ENCODE measurements at regions not wholly inside any gene's neighbourhood (a gene's known extent, or its start where the extent isn't known, plus 50 kb on each side); places are given as distances from the start of the nearest gene placed in this dataset.
"Not testable (repeated sequence)": the region's sequence is repeated elsewhere in the genome, so short reads cannot be mapped to it uniquely, and the experiment has no call there.

DNA sequence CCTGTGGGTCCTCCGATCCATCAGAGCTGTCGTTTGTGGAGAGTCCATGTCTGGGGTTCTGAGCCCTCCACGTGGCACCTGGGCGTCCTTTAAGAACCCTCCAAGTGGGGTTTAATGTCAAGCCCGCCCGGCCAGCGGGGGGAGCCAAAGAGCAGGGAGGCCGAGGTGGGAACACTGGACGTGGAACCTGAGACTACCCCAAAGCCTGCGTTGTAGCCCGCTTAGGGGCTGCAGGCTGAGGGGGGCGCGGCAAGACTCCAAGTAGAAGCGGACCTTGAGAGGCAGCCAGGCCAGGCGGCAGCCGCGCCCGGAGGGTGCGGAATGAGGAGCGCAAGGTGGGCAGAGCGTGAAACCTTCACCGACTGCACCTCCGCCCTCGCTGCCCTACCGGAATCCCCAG lies 126.2 kb upstream of the ATP10A start:
- TF ChIP-seq JUND (IDR thresholded peaks at IDR 0.05; ENCODE audit: low read depth): no peak
- in situ Hi-C loops (cut with HindIII; ENCODE audit: low pct_unique_long_range_greater_than_20kb, low sequenced_read_pairs): no loop called here
- peak in 1 of 2 experiments; percentile 28 for DNase-seq (ENCODE audit: low read depth in 1 of 2, low spot score in 1 of 2)

DNA sequence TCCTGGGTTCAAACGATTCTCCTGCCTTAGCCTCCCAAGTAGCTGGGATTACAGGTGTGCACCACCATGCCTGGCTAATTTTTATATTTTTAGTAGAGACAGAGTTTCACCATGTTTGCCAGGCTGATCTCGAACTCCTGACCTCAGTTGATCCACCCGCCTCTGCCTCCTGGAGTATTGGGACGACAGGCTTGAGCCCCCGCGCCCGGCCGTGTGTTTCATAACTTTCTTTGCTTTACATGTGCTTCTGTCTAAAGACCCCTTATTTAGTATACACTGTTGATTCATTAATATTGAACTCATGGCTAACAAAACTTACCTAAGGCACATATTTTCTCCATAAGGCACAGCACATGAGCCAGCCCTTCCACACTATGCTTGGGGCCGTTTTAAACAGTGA lies 125.6 kb upstream of the ATP10A start:
- DNase-seq (ENCODE audit: low read depth in 1 of 2, low spot score in 1 of 2); in situ Hi-C loops (cut with HindIII; ENCODE audit: low pct_unique_long_range_greater_than_20kb, low sequenced_read_pairs): not testable (repeated sequence)

DNA sequence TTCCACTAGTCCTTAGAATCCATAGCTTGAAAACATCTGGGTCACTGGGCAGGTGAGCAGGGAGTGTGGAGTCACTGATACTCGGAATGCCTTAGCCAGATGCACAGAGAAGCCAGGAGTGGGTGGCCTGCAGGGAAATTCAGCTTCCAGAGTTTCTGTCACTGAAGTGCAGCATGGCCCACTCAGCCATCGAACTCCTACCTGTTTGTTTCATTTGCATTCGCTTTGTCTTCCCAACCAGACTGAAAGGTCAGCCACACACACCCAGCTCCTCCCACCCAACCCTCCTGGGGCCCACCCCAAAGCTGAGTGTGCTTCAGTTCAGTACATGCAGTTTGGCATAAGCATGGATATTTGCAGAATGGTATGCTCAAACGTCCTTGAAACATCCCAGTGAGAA lies 124.5 kb upstream of the ATP10A start:
- TF ChIP-seq JUND (IDR thresholded peaks at IDR 0.05; ENCODE audit: low read depth): no peak
- in situ Hi-C loops (cut with HindIII; ENCODE audit: low pct_unique_long_range_greater_than_20kb, low sequenced_read_pairs): no loop called here
- DNase-seq (ENCODE audit: low read depth in 1 of 2, low spot score in 1 of 2): no peak

DNA sequence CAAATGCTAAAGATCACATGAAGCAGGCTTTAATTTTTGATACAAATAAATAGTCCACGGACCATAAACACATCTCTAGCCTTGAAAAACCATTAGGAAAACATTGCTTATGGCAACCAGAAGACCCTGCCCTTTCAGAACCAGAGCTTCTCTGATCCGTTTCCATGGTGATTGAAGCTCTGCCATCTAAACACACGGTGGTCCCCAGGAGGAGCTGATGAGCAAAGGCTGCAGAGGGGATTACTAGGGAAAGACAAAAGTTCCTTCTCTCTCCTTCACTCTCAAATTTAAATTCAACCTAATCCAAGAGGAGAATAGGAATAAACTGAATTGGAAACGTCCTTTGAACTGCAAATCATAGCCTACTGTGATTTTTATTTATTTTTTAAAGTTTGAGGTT lies 122.0 kb upstream of the ATP10A start:
- DNase-seq (ENCODE audit: low read depth in 1 of 2, low spot score in 1 of 2): no peak
- TF ChIP-seq JUND (IDR thresholded peaks at IDR 0.05; ENCODE audit: low read depth): no peak
- in situ Hi-C loops (cut with HindIII; ENCODE audit: low pct_unique_long_range_greater_than_20kb, low sequenced_read_pairs): no loop called here

- no peak for DNase-seq (ENCODE audit: low read depth in 1 of 2, low spot score in 1 of 2)
- no peak for TF ChIP-seq JUND (IDR thresholded peaks at IDR 0.05; ENCODE audit: low read depth)
- in situ Hi-C loops (cut with HindIII; ENCODE audit: low pct_unique_long_range_greater_than_20kb, low sequenced_read_pairs): no loop called here
Observed at GRCh38 chr15:25982736-25983135, 119.6 kb upstream of the ATP10A start.

DNA sequence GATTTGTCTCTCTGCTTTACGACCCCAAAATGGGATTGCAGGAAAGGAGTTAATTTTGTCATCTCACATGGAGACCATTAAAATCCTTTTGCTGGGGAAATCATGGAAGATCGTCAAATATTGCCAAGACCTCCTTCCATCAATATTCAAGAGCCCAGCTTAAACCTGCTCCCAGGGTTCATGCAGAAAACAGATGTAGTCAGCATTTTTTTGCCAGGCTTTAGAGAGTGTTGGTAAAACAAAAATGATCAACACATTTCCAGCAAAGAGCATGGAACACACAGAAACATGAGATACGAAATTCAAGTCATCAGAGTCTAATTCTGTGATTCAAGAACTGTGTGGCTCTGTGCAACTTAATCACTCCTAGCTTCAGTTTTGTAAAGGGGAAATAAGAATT lies 118.0 kb upstream of the ATP10A start:
- DNase-seq (ENCODE audit: low read depth in 1 of 2, low spot score in 1 of 2): no peak
- in situ Hi-C loops (cut with HindIII; ENCODE audit: low pct_unique_long_range_greater_than_20kb, low sequenced_read_pairs): no loop called here
- TF ChIP-seq JUND (IDR thresholded peaks at IDR 0.05; ENCODE audit: low read depth): no peak

- TF ChIP-seq JUND (IDR thresholded peaks at IDR 0.05; ENCODE audit: low read depth): no peak
- DNase-seq (ENCODE audit: low read depth in 1 of 2, low spot score in 1 of 2): no peak
- in situ Hi-C loops (cut with HindIII; ENCODE audit: low pct_unique_long_range_greater_than_20kb, low sequenced_read_pairs): no loop called here
Observed at GRCh38 chr15:25972141-25972675, 109.1 kb upstream of the ATP10A start.

DNA sequence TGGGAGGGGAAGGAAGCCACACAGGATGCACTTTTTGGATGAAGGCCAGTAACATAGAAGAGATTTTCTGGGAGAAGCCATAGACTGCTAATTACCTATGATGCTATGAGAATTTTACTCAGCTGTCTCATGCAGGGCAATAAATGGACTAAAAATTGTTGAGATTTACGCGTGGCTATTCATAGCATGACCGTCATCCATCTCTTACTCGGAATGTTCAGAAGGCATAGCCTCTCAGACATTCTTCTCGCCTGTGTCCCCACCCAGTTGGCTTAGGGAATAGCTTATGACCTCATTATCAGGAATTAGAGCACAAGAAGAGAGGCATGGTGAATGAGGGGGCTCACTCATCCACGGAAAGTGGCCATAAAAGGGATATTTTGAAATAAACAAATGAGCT lies 107.9 kb upstream of the ATP10A start:
- in situ Hi-C loops (cut with HindIII; ENCODE audit: low pct_unique_long_range_greater_than_20kb, low sequenced_read_pairs): no loop called here
- DNase-seq (ENCODE audit: low read depth in 1 of 2, low spot score in 1 of 2): no peak
- no peak for TF ChIP-seq JUND (IDR thresholded peaks at IDR 0.05; ENCODE audit: low read depth)

DNA sequence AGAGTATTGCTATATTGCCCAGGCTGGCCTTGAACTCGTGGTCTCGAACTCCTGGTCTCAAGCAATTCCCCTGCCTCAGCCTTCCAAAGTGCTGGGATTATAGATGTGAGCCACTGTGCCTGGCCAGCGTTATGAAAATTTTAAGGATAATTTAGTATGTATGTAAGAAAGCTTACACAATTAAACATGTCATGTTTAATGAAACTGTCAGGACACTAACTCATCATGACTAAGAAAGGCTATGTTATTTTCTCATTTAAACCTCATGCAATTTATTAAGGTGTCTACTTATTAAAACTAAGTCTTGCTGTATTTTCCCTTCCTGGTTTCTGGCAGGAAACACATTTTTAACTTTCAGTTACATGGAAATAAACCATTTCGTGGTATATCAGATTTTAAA lies 106.8 kb upstream of the ATP10A start:
- no peak for TF ChIP-seq JUND (IDR thresholded peaks at IDR 0.05; ENCODE audit: low read depth)
- no peak for DNase-seq (ENCODE audit: low read depth in 1 of 2, low spot score in 1 of 2)
- in situ Hi-C loops (cut with HindIII; ENCODE audit: low pct_unique_long_range_greater_than_20kb, low sequenced_read_pairs): no loop called here

GRCh38 chr15:25967116-25967515 lies 104.0 kb upstream of the ATP10A start:
- peak in 1 of 2 experiments; percentile 13 for DNase-seq (ENCODE audit: low read depth in 1 of 2, low spot score in 1 of 2)
- no peak for TF ChIP-seq JUND (IDR thresholded peaks at IDR 0.05; ENCODE audit: low read depth)
- in situ Hi-C loops (cut with HindIII; ENCODE audit: low pct_unique_long_range_greater_than_20kb, low sequenced_read_pairs): no loop called here

DNA sequence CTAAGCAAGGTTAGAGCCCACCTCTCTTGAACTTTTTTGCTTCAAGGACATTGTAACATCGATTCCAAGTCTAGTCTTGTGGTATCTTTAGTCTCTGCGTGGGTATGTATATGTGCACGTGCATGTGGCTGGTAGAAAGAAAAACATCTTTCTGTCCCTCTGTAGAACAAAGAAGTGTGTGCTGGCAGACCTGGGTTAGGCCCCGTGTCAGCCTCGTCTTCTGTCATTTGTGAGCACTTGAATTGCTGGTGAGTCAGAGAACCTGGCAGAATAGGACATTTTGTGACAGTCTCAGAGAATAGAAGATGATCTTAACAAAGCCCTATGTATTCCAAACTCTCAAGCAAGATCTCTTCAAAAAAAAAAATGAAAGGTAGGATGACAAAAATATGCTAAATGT lies 102.2 kb upstream of the ATP10A start:
- no peak for TF ChIP-seq JUND (IDR thresholded peaks at IDR 0.05; ENCODE audit: low read depth)
- in situ Hi-C loops (cut with HindIII; ENCODE audit: low pct_unique_long_range_greater_than_20kb, low sequenced_read_pairs): no loop called here
- no peak for DNase-seq (ENCODE audit: low read depth in 1 of 2, low spot score in 1 of 2)

DNA sequence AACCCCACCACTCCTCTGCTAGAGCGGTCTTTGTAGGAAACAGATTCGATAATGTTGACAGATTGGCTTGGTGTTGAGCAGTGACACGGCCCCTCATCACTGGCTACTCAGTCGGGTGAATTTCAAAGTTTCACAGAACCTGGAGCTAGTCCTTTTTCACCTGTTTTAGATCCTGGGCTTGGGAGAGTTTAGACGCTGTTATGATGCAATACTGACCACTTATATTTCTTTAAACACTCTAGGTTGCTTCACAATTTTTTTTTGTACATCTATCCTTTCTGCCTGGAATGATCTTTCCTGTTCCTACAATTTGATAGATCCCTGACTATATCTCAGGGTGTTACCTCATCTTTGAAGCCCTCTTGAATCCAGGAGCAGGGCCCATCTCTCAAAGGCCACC lies 97.1 kb upstream of the ATP10A start:
- in situ Hi-C loops (cut with HindIII; ENCODE audit: low pct_unique_long_range_greater_than_20kb, low sequenced_read_pairs): no loop called here
- no peak for DNase-seq (ENCODE audit: low read depth in 1 of 2, low spot score in 1 of 2)
- TF ChIP-seq JUND (IDR thresholded peaks at IDR 0.05; ENCODE audit: low read depth): no peak

DNA sequence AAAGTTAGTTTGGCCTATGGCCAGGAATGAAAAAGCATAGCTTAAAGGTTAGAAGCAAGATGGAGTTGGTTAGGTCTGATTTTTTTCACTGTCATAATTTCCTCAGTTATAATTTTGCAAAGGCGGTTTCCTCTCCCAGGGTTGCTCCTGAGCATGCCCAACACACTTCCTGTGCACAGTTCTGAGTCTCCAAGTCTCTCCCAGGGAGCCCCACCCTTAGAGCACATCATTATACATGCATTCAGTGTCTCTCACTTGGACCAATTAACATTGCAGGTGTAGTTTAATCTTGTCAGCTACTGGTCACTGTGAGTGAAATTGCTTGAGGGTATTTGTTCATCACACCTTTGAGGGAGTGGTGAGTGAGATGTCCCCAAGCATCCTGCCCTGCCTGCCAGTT lies 96.0 kb upstream of the ATP10A start:
- in situ Hi-C loops (cut with HindIII; ENCODE audit: low pct_unique_long_range_greater_than_20kb, low sequenced_read_pairs): no loop called here
- TF ChIP-seq JUND (IDR thresholded peaks at IDR 0.05; ENCODE audit: low read depth): no peak
- peak in 1 of 2 experiments; percentile 22 for DNase-seq (ENCODE audit: low read depth in 1 of 2, low spot score in 1 of 2)

DNA sequence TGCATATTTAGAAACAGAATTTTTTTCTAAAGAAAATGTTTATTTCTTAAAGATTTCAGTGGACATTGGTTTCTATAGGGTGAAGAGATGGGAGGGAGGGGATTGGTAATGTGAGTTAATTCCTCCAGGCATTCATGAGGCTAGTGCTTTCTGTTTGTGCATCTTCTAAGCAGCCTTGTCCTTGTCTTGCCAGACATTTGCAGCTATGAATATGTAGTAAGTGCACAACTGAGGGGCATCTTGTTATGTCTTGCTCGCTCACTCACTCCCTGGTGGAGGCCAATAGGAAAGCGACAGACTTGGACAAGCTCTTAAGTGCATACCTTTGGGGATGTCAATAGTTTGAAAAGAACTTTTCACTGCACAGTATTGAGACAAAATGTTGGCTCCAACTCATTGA lies 92.5 kb upstream of the ATP10A start:
- in situ Hi-C loops (cut with HindIII; ENCODE audit: low pct_unique_long_range_greater_than_20kb, low sequenced_read_pairs): no loop called here
- TF ChIP-seq JUND (IDR thresholded peaks at IDR 0.05; ENCODE audit: low read depth): no peak
- DNase-seq (ENCODE audit: low read depth in 1 of 2, low spot score in 1 of 2): no peak
